ENCODE measurements at regions not wholly inside any gene's neighbourhood (a gene's known extent, or its start where the extent isn't known, plus 50 kb on each side); places are given as distances from the start of the nearest gene placed in this dataset.
"Not testable (repeated sequence)": the region's sequence is repeated elsewhere in the genome, so short reads cannot be mapped to it uniquely, and the experiment has no call there.

DNA sequence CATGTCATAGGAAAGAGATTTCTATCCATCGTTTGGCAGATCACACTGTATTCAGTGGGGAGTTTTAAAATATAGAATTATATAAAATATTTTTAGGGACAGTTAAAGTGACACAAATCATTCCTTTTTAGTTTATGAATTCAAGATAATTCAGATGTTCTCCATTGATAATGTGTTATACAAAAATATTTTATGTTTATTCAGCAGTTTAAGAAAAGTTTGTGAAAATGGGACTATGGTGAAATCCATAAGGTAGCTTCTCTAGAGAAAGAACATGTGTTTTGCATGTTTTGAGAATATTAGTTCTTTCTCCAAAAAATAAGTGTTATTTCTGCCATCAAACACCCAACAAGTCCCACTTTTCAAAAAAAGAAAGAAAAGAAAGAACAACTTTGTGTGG lies 122.9 kb downstream of the EMB start:
- Histone ChIP-seq H3K4me1 (ENCODE audit: control insufficient read depth, low read depth, low read length) (no peaks in the 10 kb centered on the region), H2BK15ac (replicated peaks; ENCODE audit: low read depth) (no peak overlapping the region), H2BK5ac (ENCODE audit: low read length) (no peak overlapping the region), H3K27me3 (ENCODE audit: insufficient read depth, low read length, poor library complexity) (no peaks in the 10 kb centered on the region), H3K56ac (ENCODE audit: low read length) (no peak overlapping the region), H2BK120ac (ENCODE audit: low read depth, low read length) (no peak overlapping the region), H3K79me1 (ENCODE audit: low read length) (no peaks in the 10 kb centered on the region), H4K5ac (ENCODE audit: low read length) (no peak overlapping the region), H3K9ac (ENCODE audit: low read length) (no peak overlapping the region), H3K79me2 (ENCODE audit: control insufficient read depth, insufficient read depth, low read length) (no peaks in the 10 kb centered on the region), H3K23ac (ENCODE audit: low read length) (no peak overlapping the region), H3K18ac (ENCODE audit: low read length) (no peak overlapping the region), H3K4me2 (ENCODE audit: low read length) (no peak overlapping the region), H3K4ac (ENCODE audit: low read depth, low read length) (no peak overlapping the region), H3K27ac (ENCODE audit: low read depth, low read length) (no peak overlapping the region), H4K8ac (ENCODE audit: low read depth, low read length) (no peak overlapping the region), H3K4me3 (ENCODE audit: low read length) (no peak overlapping the region), H3K36me3 (ENCODE audit: control insufficient read depth, insufficient read depth, low read length) (no peaks in the 10 kb centered on the region), H2AK5ac (ENCODE audit: low read length) (no peak overlapping the region)
- DNase-seq, result no peak
- no CpG with 5 or more reads among the region's 1 CpG for WGBS (ENCODE audit: extremely low coverage, insufficient coverage, low lambda C conversion rate)

DNA sequence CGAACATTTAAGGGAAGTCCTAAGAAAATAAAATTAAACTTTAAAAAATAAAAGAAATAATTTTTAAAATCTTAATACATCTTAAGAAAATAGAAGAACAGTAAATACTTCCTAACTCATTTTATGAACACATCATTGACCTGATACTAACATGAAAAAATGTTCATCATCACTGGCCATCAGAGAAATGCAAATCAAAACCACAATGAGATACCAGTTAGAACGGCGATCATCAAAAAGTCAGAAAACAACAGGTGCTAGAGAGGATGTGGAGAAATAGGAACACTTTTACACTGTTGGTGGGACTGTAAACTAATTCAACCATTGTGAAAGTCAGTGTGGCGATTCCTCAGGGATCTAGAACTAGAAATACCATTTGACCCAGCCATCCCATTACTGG lies 134.6 kb downstream of the EMB start:
- H4K8ac ChIP-seq (ENCODE audit: low read depth, low read length); H3K79me2 ChIP-seq (ENCODE audit: control insufficient read depth, insufficient read depth, low read length); H3K79me1 ChIP-seq (ENCODE audit: low read length); H2BK5ac ChIP-seq (ENCODE audit: low read length); H2BK15ac ChIP-seq (replicated peaks; ENCODE audit: low read depth); H3K27me3 ChIP-seq (ENCODE audit: insufficient read depth, low read length, poor library complexity); DNase-seq; H3K4ac ChIP-seq (ENCODE audit: low read depth, low read length); H4K5ac ChIP-seq (ENCODE audit: low read length); H3K4me2 ChIP-seq (ENCODE audit: low read length); H3K4me1 ChIP-seq (ENCODE audit: control insufficient read depth, low read depth, low read length); H3K4me3 ChIP-seq (ENCODE audit: low read length); H2AK5ac ChIP-seq (ENCODE audit: low read length); H3K27ac ChIP-seq (ENCODE audit: low read depth, low read length); H3K9ac ChIP-seq (ENCODE audit: low read length); H3K56ac ChIP-seq (ENCODE audit: low read length); H3K36me3 ChIP-seq (ENCODE audit: control insufficient read depth, insufficient read depth, low read length); H3K23ac ChIP-seq (ENCODE audit: low read length); H3K18ac ChIP-seq (ENCODE audit: low read length); H2BK120ac ChIP-seq (ENCODE audit: low read depth, low read length): not testable (repeated sequence)
- no CpG with 5 or more reads among the region's 4 CpGs for WGBS (ENCODE audit: extremely low coverage, insufficient coverage, low lambda C conversion rate)

DNA sequence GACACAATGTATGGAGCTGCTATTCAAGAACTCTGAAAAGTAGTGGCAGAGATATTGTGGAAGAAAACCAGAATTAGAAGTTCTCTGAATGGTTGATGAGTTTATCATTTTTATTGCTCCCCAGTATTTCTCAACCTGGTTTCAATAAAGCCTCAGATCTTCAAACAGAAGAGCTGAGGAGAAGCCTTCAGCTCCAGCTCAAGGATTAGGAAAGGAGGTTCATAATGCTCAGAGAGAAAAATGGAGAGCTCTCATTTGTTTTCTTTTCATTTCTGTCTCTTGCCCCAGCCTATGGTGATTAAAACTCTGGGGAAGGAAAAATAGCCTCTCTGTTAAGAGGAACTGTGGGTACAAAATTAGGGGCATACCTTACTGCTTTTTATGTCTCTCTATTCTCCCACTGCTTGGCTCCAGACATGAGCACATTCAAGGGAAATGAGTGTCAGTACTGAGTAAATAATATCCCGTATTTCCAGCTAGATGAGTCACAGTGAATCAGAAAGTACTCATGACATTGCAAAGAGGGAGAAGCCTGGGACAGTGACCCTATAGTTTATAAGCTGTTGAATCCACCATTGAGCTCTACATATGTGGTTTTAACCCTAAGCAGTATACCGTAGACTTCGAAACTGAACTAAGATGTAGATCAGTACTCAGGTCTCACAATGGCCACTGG lies 138.1 kb downstream of the EMB start:
- no peak overlapping the region for H3K4me2 ChIP-seq (ENCODE audit: low read length)
- H3K79me2 ChIP-seq (ENCODE audit: control insufficient read depth, insufficient read depth, low read length), result no peaks in the 10 kb centered on the region
- H2BK120ac ChIP-seq (ENCODE audit: low read depth, low read length), result no peak overlapping the region
- H4K8ac ChIP-seq (ENCODE audit: low read depth, low read length), result no peak overlapping the region
- H2AK5ac ChIP-seq (ENCODE audit: low read length), result no peak overlapping the region
- H3K79me1 ChIP-seq (ENCODE audit: low read length), result no peaks in the 10 kb centered on the region
- H2BK15ac ChIP-seq (replicated peaks; ENCODE audit: low read depth), result no peak overlapping the region
- H4K5ac ChIP-seq (ENCODE audit: low read length), result no peak overlapping the region
- no peak for DNase-seq
- no peak overlapping the region for H3K4me3 ChIP-seq (ENCODE audit: low read length)
- H3K4me1 ChIP-seq (ENCODE audit: control insufficient read depth, low read depth, low read length), result no peaks in the 10 kb centered on the region
- H3K4ac ChIP-seq (ENCODE audit: low read depth, low read length), result no peak overlapping the region
- H3K27me3 ChIP-seq (ENCODE audit: insufficient read depth, low read length, poor library complexity), result no peaks in the 10 kb centered on the region
- no peaks in the 10 kb centered on the region for H3K36me3 ChIP-seq (ENCODE audit: control insufficient read depth, insufficient read depth, low read length)
- no peak overlapping the region for H3K9ac ChIP-seq (ENCODE audit: low read length)
- H3K18ac ChIP-seq (ENCODE audit: low read length), result no peak overlapping the region
- WGBS (ENCODE audit: extremely low coverage, insufficient coverage, low lambda C conversion rate), result no CpG with 5 or more reads among the region's 3 CpGs
- no peak overlapping the region for H3K23ac ChIP-seq (ENCODE audit: low read length)
- H3K56ac ChIP-seq (ENCODE audit: low read length), result no peak overlapping the region
- H2BK5ac ChIP-seq (ENCODE audit: low read length), result no peak overlapping the region
- H3K27ac ChIP-seq (ENCODE audit: low read depth, low read length), result no peak overlapping the region

DNA sequence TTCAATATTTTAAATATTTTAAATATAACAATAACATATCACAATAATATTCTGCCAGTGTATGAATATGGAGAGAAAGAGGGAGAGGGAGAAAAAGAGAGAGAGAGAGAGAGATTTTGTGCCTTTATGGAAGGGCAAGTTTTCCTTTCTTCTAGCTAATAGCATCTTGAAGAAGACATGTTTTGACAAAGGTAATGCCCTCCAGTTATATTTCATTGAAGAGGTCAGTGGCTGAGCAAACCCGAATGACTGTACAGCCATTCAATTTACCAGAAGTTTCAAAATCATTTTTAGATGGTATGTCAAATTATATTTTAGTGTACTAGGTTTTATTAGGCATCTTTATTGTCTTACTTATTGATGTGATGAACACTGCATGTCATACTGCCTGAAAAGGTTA lies 139.3 kb downstream of the EMB start:
- H3K79me2 ChIP-seq (ENCODE audit: control insufficient read depth, insufficient read depth, low read length), result no peaks in the 10 kb centered on the region
- no peak overlapping the region for H3K56ac ChIP-seq (ENCODE audit: low read length)
- no peaks in the 10 kb centered on the region for H3K36me3 ChIP-seq (ENCODE audit: control insufficient read depth, insufficient read depth, low read length)
- no peak overlapping the region for H3K4me3 ChIP-seq (ENCODE audit: low read length)
- H3K27ac ChIP-seq (ENCODE audit: low read depth, low read length), result no peak overlapping the region
- DNase-seq, result no peak
- no peak overlapping the region for H3K9ac ChIP-seq (ENCODE audit: low read length)
- no peak overlapping the region for H4K8ac ChIP-seq (ENCODE audit: low read depth, low read length)
- H3K27me3 ChIP-seq (ENCODE audit: insufficient read depth, low read length, poor library complexity), result no peaks in the 10 kb centered on the region
- no peak overlapping the region for H4K5ac ChIP-seq (ENCODE audit: low read length)
- H3K4me2 ChIP-seq (ENCODE audit: low read length), result no peak overlapping the region
- H3K4me1 ChIP-seq (ENCODE audit: control insufficient read depth, low read depth, low read length), result no peaks in the 10 kb centered on the region
- H3K18ac ChIP-seq (ENCODE audit: low read length), result no peak overlapping the region
- no peak overlapping the region for H3K4ac ChIP-seq (ENCODE audit: low read depth, low read length)
- no peak overlapping the region for H2BK15ac ChIP-seq (replicated peaks; ENCODE audit: low read depth)
- no peak overlapping the region for H2BK5ac ChIP-seq (ENCODE audit: low read length)
- no CpG with 5 or more reads among the region's 1 CpG for WGBS (ENCODE audit: extremely low coverage, insufficient coverage, low lambda C conversion rate)
- no peak overlapping the region for H2BK120ac ChIP-seq (ENCODE audit: low read depth, low read length)
- H2AK5ac ChIP-seq (ENCODE audit: low read length), result no peak overlapping the region
- no peaks in the 10 kb centered on the region for H3K79me1 ChIP-seq (ENCODE audit: low read length)
- H3K23ac ChIP-seq (ENCODE audit: low read length), result no peak overlapping the region

DNA sequence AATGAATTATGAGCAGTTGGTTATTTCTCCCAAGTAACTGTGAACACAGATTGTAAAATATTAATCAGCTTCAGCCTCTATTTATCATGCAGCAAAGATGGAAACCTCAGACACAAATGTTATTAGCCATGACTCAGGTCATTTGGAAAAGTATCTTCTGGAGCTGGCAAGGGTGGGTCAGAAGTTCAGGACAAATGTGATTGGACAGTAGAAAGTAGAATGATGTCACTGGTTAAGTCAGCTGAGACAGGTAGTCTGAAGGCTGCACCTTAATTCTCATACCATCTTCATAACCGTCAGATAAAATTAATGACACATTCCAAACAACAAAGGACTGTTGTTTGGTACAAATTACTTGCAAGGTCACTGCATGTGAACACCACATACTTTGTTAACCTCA lies 140.2 kb downstream of the EMB start:
- H3K56ac ChIP-seq (ENCODE audit: low read length), result no peak overlapping the region
- no peak overlapping the region for H3K4me3 ChIP-seq (ENCODE audit: low read length)
- no peak overlapping the region for H2BK5ac ChIP-seq (ENCODE audit: low read length)
- no peaks in the 10 kb centered on the region for H3K79me2 ChIP-seq (ENCODE audit: control insufficient read depth, insufficient read depth, low read length)
- no CpG with 5 or more reads among the region's 1 CpG for WGBS (ENCODE audit: extremely low coverage, insufficient coverage, low lambda C conversion rate)
- H3K23ac ChIP-seq (ENCODE audit: low read length), result no peak overlapping the region
- H3K27me3 ChIP-seq (ENCODE audit: insufficient read depth, low read length, poor library complexity), result no peaks in the 10 kb centered on the region
- no peak overlapping the region for H4K8ac ChIP-seq (ENCODE audit: low read depth, low read length)
- DNase-seq, result no peak
- H3K4me2 ChIP-seq (ENCODE audit: low read length), result no peak overlapping the region
- no peak overlapping the region for H3K18ac ChIP-seq (ENCODE audit: low read length)
- no peak overlapping the region for H2AK5ac ChIP-seq (ENCODE audit: low read length)
- no peak overlapping the region for H3K4ac ChIP-seq (ENCODE audit: low read depth, low read length)
- H3K4me1 ChIP-seq (ENCODE audit: control insufficient read depth, low read depth, low read length), result no peaks in the 10 kb centered on the region
- no peak overlapping the region for H3K27ac ChIP-seq (ENCODE audit: low read depth, low read length)
- no peak overlapping the region for H2BK120ac ChIP-seq (ENCODE audit: low read depth, low read length)
- no peaks in the 10 kb centered on the region for H3K79me1 ChIP-seq (ENCODE audit: low read length)
- H2BK15ac ChIP-seq (replicated peaks; ENCODE audit: low read depth), result no peak overlapping the region
- H3K36me3 ChIP-seq (ENCODE audit: control insufficient read depth, insufficient read depth, low read length), result no peaks in the 10 kb centered on the region
- no peak overlapping the region for H4K5ac ChIP-seq (ENCODE audit: low read length)
- H3K9ac ChIP-seq (ENCODE audit: low read length), result no peak overlapping the region

DNA sequence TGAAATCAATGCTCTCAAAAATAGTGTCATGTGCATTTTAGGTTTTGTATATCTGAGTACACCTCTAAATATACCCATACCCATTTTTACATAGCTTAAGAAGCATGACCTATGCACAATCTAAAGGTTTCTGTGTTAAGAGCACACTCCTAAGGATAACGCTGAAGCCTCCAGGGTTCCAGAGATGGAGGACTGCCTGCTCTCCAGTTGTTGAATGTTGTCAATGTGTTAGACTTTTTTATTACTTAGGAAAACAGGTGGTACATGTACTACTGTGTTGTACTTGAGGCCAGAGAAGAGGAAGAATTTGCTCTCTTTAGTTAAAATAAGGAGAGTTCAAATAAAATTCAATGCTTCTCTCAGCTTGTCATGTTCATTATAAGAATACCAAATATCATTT lies 141.2 kb downstream of the EMB start:
- DNase-seq, result no peak
- no peaks in the 10 kb centered on the region for H3K79me1 ChIP-seq (ENCODE audit: low read length)
- H2AK5ac ChIP-seq (ENCODE audit: low read length), result no peak overlapping the region
- H2BK5ac ChIP-seq (ENCODE audit: low read length), result no peak overlapping the region
- H4K5ac ChIP-seq (ENCODE audit: low read length), result no peak overlapping the region
- H3K79me2 ChIP-seq (ENCODE audit: control insufficient read depth, insufficient read depth, low read length), result no peaks in the 10 kb centered on the region
- H3K4me1 ChIP-seq (ENCODE audit: control insufficient read depth, low read depth, low read length), result no peaks in the 10 kb centered on the region
- no peak overlapping the region for H2BK120ac ChIP-seq (ENCODE audit: low read depth, low read length)
- no CpG with 5 or more reads among the region's 1 CpG for WGBS (ENCODE audit: extremely low coverage, insufficient coverage, low lambda C conversion rate)
- H3K4ac ChIP-seq (ENCODE audit: low read depth, low read length), result no peak overlapping the region
- H3K36me3 ChIP-seq (ENCODE audit: control insufficient read depth, insufficient read depth, low read length), result no peaks in the 10 kb centered on the region
- no peak overlapping the region for H3K27ac ChIP-seq (ENCODE audit: low read depth, low read length)
- H3K9ac ChIP-seq (ENCODE audit: low read length), result no peak overlapping the region
- H2BK15ac ChIP-seq (replicated peaks; ENCODE audit: low read depth), result no peak overlapping the region
- no peak overlapping the region for H4K8ac ChIP-seq (ENCODE audit: low read depth, low read length)
- H3K4me2 ChIP-seq (ENCODE audit: low read length), result no peak overlapping the region
- H3K18ac ChIP-seq (ENCODE audit: low read length), result no peak overlapping the region
- H3K27me3 ChIP-seq (ENCODE audit: insufficient read depth, low read length, poor library complexity), result no peaks in the 10 kb centered on the region
- no peak overlapping the region for H3K23ac ChIP-seq (ENCODE audit: low read length)
- no peak overlapping the region for H3K56ac ChIP-seq (ENCODE audit: low read length)
- H3K4me3 ChIP-seq (ENCODE audit: low read length), result no peak overlapping the region

Data from mesendoderm (in vitro differentiated cells).